Stimulated activated CD8-positive, alpha-beta memory T cell treated with anti-CD3 and anti-CD28 coated beads, Interleukin-12 subunit alpha, Interleukin-12 subunit beta, amount 100 ng/mL, for 24 hours (primary cell): ENCODE measurements at regions not wholly inside any gene's neighbourhood (a gene's known extent, or its start where the extent isn't known, plus 50 kb on each side); places are given as distances from the start of the nearest gene placed in this dataset.

Experiments used
- DNase-seq: peaks from one replicate; pipeline ENCODE4 v3.0.0-alpha.2; 2020; ENCODE audit errors: extremely low read depth

DNA sequence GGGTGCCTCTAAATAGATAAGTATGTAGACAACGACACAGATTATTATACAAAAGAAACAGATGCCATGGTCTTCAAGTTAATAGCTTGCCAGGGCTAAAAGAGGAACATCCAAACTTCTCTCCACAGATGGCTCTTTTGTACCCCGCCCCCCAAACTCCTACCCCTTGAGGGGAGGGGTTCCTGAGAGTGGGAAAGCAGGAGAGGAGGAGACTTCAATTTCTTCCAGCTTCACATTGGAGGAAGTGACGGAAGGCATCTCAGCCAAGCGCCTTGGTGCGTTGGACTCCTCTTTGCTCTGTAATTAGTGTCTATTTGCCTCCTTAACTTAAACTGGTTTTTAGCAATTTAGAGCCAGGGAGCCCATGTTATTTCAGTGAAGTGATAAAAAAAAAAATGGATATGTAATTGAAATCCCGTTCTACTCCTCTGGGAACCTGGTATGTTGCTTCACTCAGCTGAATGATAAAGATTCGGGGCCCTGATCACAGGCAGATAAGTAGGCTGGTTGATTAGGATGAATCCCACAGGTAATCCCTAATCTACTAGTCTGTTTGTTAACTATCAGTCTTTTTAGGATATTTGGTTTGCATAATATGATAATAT, 580.9 kb upstream of the CADM1 start:
- no peak for DNase-seq

GRCh38 chr11:116084511-116084910, 580.3 kb upstream of the CADM1 start:
- DNase-seq = no peak

DNA sequence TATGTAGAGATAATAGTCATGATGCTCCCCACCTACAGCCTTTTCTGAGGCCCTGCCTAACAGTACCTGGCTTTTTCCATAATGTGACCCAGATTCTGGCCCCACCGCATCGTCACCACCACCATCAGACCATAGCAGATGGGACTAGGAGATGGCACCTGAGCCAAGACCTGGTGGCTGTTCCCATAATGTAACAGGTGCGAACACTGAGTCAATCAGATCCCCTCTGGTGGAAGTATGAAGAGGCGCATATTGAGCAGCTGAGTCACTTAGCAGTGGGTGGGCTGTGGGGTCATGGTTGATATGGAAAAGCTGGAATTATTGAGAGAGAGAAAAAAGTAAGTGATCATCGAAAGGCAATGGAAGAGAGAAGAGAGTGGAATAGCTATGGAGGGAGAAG, 578.0 kb upstream of the CADM1 start:
- DNase-seq = no peak

DNA sequence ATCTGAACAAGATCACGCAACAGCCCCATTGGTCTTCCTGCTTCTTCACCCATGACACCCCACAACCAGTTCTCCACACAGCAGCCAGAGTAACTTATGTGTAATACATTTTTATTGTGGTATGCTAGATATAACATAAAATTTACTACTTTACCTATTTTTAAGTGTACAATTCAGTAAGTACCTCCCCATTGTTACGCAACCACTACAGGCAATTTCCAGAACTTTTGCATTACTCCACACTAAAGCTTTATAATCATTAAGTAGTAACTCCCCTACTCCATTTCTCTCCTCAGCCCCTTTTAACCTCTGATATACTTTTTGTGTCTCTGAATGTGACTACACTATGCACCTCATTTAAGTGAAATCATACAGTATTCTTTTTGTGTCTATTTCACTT, 575.4 kb upstream of the CADM1 start:
- no peak for DNase-seq

- no peak for DNase-seq
Observed at GRCh38 chr11:116078101-116078591, 573.9 kb upstream of the CADM1 start.

DNA sequence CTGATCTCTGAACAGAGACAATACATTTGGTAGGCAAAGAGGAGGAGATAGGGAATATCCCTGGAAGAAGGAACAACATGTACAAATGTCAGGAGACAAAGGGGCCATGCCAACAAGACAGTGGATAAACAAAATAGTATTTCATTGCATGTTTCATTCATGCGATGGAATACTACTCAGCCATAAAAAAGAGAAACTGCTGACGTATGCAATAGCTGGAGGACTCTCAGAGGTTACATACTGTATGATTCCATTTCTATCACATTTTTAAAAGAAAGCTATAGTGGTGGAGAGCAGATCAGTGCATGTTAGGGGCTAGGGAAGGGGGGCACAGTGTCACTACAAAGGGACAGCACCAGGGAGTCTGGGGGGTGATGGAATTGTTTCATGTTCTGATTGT, 572.9 kb upstream of the CADM1 start:
- DNase-seq = no peak

- no peak for DNase-seq
Observed at GRCh38 chr11:116073854-116074837, 569.9 kb upstream of the CADM1 start.

GRCh38 chr11:116072601-116073410, 568.6 kb upstream of the CADM1 start:
- DNase-seq = no peak

DNA sequence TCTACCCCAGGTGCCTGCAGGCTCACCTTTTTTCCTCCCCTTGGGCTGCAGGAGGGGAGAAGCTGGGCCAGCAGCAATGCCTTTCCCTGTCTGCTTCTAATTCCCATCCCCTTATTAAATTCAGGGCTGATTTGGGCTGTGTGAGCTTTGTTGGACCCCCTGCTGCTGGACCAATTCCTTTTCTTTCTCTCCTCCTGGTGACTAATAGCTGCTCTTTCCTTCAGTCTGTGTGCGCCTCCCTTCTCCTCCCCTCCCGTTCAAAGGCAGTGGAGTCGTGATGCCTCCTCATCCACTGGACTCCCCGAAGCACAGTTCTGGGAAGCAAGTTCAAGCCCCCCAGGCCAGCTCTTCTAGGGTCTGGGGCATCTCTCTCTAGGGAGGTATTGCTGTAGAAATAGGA, 567.9 kb upstream of the CADM1 start:
- no peak for DNase-seq

DNA sequence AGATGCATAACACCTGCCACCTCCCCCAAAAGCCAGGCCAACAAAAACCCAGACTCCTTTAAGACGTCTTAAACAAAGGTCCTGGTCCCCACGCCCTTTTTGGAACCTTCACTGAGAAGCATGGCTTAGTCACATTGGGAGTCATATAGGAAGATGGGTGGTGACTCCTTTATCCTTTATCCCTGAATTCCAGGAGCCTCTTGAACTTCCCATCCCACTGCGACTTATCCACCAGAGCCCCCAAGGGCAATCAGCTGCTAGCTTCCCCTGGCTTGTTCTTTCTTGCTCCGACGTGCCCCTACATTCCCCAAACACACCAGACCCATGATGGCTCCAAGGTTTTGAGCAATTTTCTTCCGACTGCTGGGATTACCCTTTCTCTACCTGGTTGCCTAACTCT, 567.0 kb upstream of the CADM1 start:
- no peak for DNase-seq

- no peak for DNase-seq
Observed at GRCh38 chr11:116070520-116070919, 566.3 kb upstream of the CADM1 start.

GRCh38 chr11:116066777-116067176, 562.6 kb upstream of the CADM1 start:
- no peak for DNase-seq

- DNase-seq = no peak
Observed at GRCh38 chr11:116065986-116066385, 561.8 kb upstream of the CADM1 start.

- DNase-seq = no peak
Observed at GRCh38 chr11:116065191-116065895, 561.1 kb upstream of the CADM1 start.

DNA sequence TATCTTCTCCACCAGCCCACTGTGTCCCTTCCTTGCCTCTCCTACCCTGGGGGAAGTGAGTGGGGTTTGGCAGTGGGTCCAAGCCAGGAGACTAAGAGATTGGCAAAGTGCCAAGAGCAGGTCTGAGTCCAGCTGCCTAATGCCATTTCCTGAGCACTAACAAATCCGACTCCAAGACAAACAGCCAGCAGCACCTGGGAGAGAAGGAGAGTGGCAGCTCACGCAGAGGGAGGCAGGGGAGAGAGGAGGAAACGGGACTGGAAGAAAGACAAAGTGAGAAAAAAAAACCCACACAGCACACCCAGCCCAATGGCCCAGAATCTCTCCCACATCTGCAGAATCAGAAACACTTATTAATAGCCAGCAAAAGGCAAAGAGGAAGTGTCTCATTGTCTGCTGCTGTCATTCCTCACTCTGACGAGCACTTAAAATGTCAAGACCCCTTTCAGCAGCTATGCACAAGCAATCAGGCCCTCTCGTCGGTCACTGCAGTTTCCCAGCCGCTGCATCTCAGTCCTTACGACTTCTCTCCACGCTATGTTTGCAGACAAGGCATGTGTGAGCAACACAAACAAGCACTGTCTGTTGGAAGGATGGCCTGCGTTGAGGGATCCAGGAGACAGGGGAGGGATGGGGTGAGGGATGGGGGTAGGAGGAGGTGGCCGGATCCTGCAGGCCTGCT, 558.4 kb upstream of the CADM1 start:
- DNase-seq = no peak

GRCh38 chr11:116062129-116062489, 557.9 kb upstream of the CADM1 start:
- DNase-seq = no peak

DNA sequence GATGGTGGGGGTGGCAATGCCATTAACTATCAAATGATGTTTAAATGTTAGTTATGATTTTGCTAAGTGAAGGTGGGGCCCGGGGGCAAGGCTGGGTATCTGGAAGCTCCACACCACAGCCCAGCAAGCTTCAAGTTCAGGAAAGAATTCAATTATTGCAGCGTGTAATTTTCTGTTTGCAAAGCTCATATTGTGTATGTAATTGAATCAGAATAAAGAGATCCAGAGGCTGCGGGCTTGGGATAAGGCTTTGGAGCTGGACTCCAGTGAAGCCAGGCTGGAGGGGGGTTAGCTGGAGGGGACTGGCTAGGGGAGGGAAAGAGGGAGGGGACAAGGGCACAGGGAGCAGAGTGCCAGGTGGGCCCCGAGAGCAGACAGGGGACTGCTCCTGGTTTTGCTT, 557.1 kb upstream of the CADM1 start:
- no peak for DNase-seq

- no peak for DNase-seq
Observed at GRCh38 chr11:116059919-116060318, 555.7 kb upstream of the CADM1 start.

- no peak for DNase-seq
Observed at GRCh38 chr11:116057000-116057399, 552.8 kb upstream of the CADM1 start.

DNA sequence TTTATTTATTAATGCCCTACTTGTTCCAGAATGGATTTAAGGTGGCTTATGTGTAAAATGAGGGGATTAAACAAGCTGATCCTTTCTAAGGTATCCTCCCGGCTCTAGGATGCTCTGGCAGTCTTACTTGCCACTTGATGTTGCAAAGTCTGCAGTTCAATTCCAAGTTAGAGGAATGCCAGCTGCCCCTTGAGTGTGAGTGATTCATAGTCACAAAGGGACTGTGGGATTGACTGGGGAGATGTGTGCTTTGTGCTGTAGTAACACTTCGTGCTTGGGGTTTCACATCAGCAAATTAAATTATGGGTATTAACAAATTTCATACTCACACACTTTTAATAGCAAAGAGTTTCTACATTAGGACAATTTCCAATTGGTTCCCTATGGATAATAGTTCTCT, 550.8 kb upstream of the CADM1 start:
- no peak for DNase-seq

DNA sequence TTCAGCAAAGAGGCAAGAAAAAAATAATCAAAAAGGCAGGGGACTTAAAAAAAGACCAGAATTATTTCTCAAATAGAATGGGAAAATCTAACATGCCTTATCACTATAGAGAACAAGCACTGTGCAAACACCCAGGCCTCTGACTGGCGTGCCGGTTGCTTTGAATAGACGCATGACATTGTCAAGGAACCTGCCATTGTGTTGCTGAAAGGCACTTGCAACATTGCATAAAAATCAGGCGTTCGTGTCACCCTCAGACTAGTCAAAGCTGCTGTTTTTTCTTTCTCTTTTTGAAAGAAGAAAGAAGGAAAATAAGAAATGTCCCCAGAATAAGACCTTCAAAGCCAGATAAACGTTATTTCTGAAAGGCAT, 549.3 kb upstream of the CADM1 start:
- DNase-seq = no peak
